D721Med (cell line): ENCODE measurements at regions not wholly inside any gene's neighbourhood (a gene's known extent, or its start where the extent isn't known, plus 50 kb on each side); places are given as distances from the start of the nearest gene placed in this dataset.

Source experiments
- DNase-seq: peaks from one replicate; pipeline ENCODE4 v3.0.0; 2011; ENCODE audit warnings: low spot score; ENCODE audit not compliant: insufficient read length
- FAIRE-seq: peaks from 2 replicates; lab custom pipeline; 2011; peaks lifted over from hg19 to GRCh38; lab: Jason Lieb, UNC
- TF ChIP-seq, protein P1 (sequence below): IDR thresholded peaks from 2 replicates; pipeline ENCODE4 v1.5.1; 2012; ENCODE audit warnings: mild to moderate bottlenecking, control low read depth; ENCODE audit not compliant: insufficient read depth; ENCODE audit errors: missing control alignments

- TF ChIP-seq, protein P1, sequence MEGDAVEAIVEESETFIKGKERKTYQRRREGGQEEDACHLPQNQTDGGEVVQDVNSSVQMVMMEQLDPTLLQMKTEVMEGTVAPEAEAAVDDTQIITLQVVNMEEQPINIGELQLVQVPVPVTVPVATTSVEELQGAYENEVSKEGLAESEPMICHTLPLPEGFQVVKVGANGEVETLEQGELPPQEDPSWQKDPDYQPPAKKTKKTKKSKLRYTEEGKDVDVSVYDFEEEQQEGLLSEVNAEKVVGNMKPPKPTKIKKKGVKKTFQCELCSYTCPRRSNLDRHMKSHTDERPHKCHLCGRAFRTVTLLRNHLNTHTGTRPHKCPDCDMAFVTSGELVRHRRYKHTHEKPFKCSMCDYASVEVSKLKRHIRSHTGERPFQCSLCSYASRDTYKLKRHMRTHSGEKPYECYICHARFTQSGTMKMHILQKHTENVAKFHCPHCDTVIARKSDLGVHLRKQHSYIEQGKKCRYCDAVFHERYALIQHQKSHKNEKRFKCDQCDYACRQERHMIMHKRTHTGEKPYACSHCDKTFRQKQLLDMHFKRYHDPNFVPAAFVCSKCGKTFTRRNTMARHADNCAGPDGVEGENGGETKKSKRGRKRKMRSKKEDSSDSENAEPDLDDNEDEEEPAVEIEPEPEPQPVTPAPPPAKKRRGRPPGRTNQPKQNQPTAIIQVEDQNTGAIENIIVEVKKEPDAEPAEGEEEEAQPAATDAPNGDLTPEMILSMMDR: no peak
- no peak for DNase-seq
- no peak for FAIRE-seq
Observed at GRCh38 chr7:114073701-114074100, 154.9 kb upstream of the PPP1R3A start.

- DNase-seq (no peak), FAIRE-seq (no peak)
- TF ChIP-seq, protein P1: no peak
Observed at GRCh38 chr7:114070246-114070645, 151.4 kb upstream of the PPP1R3A start.

DNA sequence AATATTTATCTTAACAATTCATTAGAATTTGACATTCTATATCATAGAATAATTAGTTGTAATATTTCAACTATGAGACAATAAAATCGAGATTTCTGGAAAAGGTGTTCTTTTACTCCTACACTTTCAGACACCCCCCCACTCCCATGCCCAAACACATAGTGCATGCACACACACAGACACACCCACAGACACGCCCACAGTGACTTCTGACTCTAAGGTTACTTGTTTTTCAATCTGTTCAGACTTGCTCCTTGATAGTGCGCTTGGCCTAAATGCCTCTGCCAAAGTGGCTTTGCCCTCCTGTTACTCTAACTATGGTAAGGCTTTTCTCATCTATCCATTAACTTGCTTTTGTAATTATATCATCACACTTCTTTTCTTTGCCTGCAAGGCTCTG lies 144.0 kb upstream of the PPP1R3A start:
- TF ChIP-seq, protein P1: no peak
- DNase-seq (no peak), FAIRE-seq (no peak)

DNA sequence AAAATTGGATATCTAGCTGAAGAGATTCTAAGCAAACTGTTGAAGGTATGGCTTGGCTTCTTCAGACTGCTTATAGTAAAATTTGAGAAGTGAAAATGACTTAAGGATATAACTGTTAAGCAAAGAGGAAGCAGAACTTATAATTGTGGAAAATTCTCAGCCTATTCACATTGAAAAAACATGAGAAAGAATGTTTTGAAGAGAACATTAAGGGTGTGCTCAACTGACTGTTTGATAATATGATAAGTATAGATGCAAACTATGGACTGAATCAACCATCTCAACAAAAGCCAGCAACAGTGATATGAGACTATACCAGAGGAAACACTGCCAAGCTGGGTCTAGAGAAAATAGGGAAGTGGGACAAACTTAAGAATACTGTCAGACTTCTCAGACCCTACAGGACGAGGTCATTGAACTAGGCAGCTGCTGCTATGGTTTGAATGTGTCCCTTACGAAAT lies 133.1 kb upstream of the PPP1R3A start:
- DNase-seq (no peak), FAIRE-seq (no peak)
- TF ChIP-seq, protein P1: no peak

- DNase-seq (no peak), FAIRE-seq (no peak)
- TF ChIP-seq, protein P1: no peak
Observed at GRCh38 chr7:114050571-114050970, 131.8 kb upstream of the PPP1R3A start.

DNA sequence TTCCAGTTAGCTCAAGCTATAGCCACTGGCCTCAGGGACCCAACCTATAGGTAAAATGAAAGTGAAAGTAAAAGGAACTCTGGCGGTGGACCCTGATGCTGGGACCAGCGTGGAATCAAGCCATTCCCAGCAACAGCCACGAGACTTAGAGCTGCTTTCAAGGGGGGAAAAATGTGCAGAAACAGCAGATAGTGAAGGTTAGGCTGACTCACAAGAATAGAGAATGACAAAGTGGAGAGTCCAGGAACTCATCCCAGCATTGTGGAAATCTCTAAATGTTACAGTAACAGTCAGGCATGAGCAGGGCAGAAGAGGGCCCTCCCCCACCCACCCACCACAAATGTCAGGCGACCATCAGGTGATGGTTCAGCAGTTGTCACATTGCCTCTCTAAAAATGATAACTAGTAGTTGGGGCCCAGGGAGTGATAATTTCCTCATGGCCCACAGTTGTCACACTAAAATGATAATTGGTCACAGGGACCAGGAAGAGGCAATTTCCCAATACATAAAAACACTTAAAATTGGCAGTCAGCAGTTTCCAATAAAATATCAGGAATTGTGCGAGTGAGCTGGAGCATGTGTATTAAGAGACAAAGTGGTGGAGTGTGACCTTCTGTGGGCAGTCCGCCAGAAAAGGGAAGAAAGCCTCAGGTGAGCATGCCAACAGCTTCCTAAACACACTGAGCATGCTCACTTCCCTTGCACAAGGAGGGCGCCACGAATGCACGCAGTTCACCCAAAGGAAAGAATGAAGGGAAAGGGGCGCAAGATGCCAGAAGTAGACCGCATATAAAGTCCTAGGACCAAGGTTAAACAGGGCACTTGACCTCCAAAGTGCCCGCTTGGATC lies 129.8 kb upstream of the PPP1R3A start:
- FAIRE-seq (no peak), DNase-seq (no peak)
- TF ChIP-seq, protein P1: no peak

GRCh38 chr7:114047889-114048288 lies 129.1 kb upstream of the PPP1R3A start:
- no peak for FAIRE-seq

More at GRCh38 chr7:114047889-114048288, 129.1 kb upstream of the PPP1R3A start:
- DNase-seq: no peak
- TF ChIP-seq, protein P1: no peak
